ENCODE measurements at regions not wholly inside any gene's neighbourhood (a gene's known extent, or its start where the extent isn't known, plus 50 kb on each side); places are given as distances from the start of the nearest gene placed in this dataset.

DNA sequence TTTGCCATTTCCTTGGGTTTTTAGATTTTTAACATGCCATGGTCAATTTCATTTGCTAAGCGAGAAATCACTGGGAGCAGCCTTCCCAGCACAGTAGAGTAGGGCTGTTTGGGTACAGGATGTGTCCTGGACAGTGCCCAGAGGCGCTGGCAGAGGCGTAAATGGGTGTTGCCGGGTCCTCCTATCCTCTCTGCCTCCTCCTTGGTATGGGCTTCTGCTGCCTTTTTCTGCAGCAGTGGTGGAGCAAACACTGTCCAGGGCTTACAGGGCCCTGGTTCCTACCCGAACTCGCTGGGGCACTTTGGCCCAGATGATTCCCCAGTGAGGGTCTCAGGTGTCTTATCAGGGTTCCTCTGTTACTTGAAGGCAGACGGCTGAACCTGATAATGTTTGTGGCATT lies 298.3 kb downstream of the RPS24 start:
- BruUV-seq (replicated peaks), result no TSS peak
- DNase-seq, result no peak
- H3K4me3 Mint-ChIP-seq (ENCODE audit: low read depth, unreplicated experiment), result no peak overlapping the region
- intact Hi-C loops (cut with micrococcal nuclease; ENCODE audit: unreplicated experiment), result no loop called here
- H3K27ac Mint-ChIP-seq (ENCODE audit: unreplicated experiment), result no peak overlapping the region
- H3K9me3 Mint-ChIP-seq (ENCODE audit: low read depth, unreplicated experiment), result no peaks in the 10 kb centered on the region
- no peaks in the 10 kb centered on the region for H3K36me3 Mint-ChIP-seq (ENCODE audit: insufficient read depth, unreplicated experiment)
- peaks cover 98% of the 10 kb centered on the region for H3K27me3 Mint-ChIP-seq (ENCODE audit: unreplicated experiment)
- no peaks in the 10 kb centered on the region for H3K4me1 Mint-ChIP-seq (ENCODE audit: low read depth, unreplicated experiment)
- CTCF ChIA-PET, result no interaction called here
- TF ChIP-seq, protein P1, sequence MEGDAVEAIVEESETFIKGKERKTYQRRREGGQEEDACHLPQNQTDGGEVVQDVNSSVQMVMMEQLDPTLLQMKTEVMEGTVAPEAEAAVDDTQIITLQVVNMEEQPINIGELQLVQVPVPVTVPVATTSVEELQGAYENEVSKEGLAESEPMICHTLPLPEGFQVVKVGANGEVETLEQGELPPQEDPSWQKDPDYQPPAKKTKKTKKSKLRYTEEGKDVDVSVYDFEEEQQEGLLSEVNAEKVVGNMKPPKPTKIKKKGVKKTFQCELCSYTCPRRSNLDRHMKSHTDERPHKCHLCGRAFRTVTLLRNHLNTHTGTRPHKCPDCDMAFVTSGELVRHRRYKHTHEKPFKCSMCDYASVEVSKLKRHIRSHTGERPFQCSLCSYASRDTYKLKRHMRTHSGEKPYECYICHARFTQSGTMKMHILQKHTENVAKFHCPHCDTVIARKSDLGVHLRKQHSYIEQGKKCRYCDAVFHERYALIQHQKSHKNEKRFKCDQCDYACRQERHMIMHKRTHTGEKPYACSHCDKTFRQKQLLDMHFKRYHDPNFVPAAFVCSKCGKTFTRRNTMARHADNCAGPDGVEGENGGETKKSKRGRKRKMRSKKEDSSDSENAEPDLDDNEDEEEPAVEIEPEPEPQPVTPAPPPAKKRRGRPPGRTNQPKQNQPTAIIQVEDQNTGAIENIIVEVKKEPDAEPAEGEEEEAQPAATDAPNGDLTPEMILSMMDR (IDR thresholded peaks at IDR 0.05; ENCODE audit: unreplicated experiment), result no peak

DNA sequence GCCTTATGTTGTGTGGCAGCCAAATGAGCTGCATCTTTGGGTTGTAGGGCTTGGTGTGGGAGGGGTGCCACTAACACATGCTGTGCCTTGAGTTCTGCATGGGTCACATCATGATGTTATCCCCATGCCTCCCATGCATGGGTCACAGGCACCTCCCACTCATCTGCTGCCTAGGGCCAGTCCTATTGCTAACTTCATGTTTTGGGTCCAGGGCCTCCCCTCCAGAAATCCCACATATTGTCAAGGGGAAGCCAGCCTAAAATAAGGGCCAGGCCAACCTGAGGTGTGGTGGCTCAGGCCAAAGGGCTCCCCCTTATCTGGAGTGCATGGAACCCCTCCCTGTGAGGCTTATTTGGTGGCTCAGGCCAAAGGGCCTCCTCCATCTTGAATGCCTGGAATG lies 299.0 kb downstream of the RPS24 start:
- CTCF ChIA-PET, result no interaction called here
- intact Hi-C loops (cut with micrococcal nuclease; ENCODE audit: unreplicated experiment), result no loop called here
- Mint-ChIP-seq H3K36me3 (ENCODE audit: insufficient read depth, unreplicated experiment) (no peaks in the 10 kb centered on the region), H3K4me3 (ENCODE audit: low read depth, unreplicated experiment) (no peak overlapping the region), H3K27me3 (ENCODE audit: unreplicated experiment) (peaks cover 98% of the 10 kb centered on the region), H3K9me3 (ENCODE audit: low read depth, unreplicated experiment) (no peaks in the 10 kb centered on the region), H3K4me1 (ENCODE audit: low read depth, unreplicated experiment) (no peaks in the 10 kb centered on the region), H3K27ac (ENCODE audit: unreplicated experiment) (no peak overlapping the region)
- DNase-seq, result no peak
- TF ChIP-seq, protein P1 (IDR thresholded peaks at IDR 0.05; ENCODE audit: unreplicated experiment), result no peak
- BruUV-seq (replicated peaks), result no TSS peak

DNA sequence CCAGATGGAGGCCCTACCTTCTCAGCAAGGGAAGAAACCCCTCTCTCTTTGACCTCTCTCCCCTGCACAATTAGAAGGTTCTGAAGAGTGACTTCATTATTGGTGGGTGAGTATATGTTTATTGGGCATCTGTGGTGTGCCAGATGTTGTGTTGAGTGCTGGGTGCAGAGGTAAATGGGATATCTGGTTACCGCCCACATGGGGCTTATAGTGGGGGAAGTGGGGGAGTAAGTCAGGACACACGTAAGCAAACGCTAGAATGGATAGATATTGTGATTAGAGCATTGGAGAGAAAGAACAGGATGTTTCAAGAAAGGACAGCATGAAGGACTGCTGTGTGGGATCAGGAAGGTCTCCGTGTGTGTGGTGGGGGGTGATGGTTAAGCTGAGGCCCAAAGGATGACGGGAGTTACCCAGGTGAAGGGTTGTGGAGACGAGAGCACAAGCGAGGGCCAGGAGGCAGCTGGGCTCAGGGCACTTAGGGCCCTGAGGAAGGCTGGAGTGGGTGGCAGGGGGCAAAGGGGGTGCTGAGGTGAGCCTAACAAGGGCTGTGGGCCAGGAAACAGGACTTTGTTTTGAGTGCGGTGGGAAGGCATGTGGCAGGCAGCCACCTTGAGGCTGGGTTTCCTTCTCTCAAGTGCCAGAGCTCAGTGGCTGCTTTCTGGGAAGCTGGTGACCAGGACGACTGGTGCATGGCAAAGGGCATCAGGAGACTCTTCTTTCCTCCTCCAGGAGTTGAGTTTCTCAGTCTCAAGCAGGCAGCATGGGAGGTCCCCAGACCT lies 299.9 kb downstream of the RPS24 start:
- Mint-ChIP-seq H3K9me3 (ENCODE audit: low read depth, unreplicated experiment) (no peaks in the 10 kb centered on the region), H3K4me1 (ENCODE audit: low read depth, unreplicated experiment) (no peaks in the 10 kb centered on the region), H3K36me3 (ENCODE audit: insufficient read depth, unreplicated experiment) (no peaks in the 10 kb centered on the region), H3K4me3 (ENCODE audit: low read depth, unreplicated experiment) (no peak overlapping the region), H3K27me3 (ENCODE audit: unreplicated experiment) (peaks cover 98% of the 10 kb centered on the region), H3K27ac (ENCODE audit: unreplicated experiment) (no peak overlapping the region)
- no peak for DNase-seq
- intact Hi-C loops (cut with micrococcal nuclease; ENCODE audit: unreplicated experiment), result no loop called here
- TF ChIP-seq, protein P1 (IDR thresholded peaks at IDR 0.05; ENCODE audit: unreplicated experiment), result no peak
- no TSS peak for BruUV-seq (replicated peaks)
- CTCF ChIA-PET, result no interaction called here

DNA sequence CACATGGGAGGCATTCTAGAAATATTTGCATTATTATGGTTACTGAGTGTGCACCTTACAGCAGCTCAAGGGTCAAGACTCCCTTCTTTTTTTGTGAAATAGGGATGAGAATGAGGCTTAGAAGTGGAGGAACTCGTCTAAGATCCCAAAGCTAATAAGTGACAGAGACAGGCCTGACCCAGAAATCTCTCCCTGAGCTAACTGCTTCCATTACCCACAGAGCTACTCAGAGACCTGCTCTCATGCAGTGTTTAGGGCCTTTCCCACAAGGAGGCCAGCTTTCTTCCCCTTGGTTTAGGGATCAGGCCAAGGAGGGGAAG lies 301.7 kb downstream of the RPS24 start:
- TF ChIP-seq, protein P1 (IDR thresholded peaks at IDR 0.05; ENCODE audit: unreplicated experiment), result no peak
- CTCF ChIA-PET, result interaction anchor here (0.8 kb wide), 1 partner anchor 22 kb away, joined by 3 read pairs; no protein-coding TSS in a partner anchor
- Mint-ChIP-seq H3K36me3 (ENCODE audit: insufficient read depth, unreplicated experiment) (no peaks in the 10 kb centered on the region), H3K27ac (ENCODE audit: unreplicated experiment) (no peak overlapping the region), H3K4me3 (ENCODE audit: low read depth, unreplicated experiment) (no peak overlapping the region), H3K4me1 (ENCODE audit: low read depth, unreplicated experiment) (no peaks in the 10 kb centered on the region), H3K27me3 (ENCODE audit: unreplicated experiment) (peaks cover 94% of the 10 kb centered on the region), H3K9me3 (ENCODE audit: low read depth, unreplicated experiment) (no peaks in the 10 kb centered on the region)
- intact Hi-C loops (cut with micrococcal nuclease; ENCODE audit: unreplicated experiment), result no loop called here
- DNase-seq, result no peak
- BruUV-seq (replicated peaks), result no TSS peak
